Neural progenitor cell (in vitro differentiated cells): ENCODE measurements at regions not wholly inside any gene's neighbourhood (a gene's known extent, or its start where the extent isn't known, plus 50 kb on each side); places are given as distances from the start of the nearest gene placed in this dataset.
A peak's percentile ranks its signal among the peaks of the same experiment; 100 is the strongest.

Experiments
- DNase-seq: peaks from one replicate; pipeline ENCODE4 v3.0.0-alpha.2; 2016; ENCODE audit warnings: low spot score
- H2AFZ ChIP-seq: fragments of 200-600 bp; sonication (generic); replicated peaks from 2 replicates; pipeline ENCODE4 v1.6.1; 2016; ENCODE audit warnings: antibody characterized with exemption
- H3F3A ChIP-seq: fragments of 200-600 bp; sonication (generic); 2 replicates; pipeline ENCODE4 v1.6.1; 2016; ENCODE audit warnings: antibody characterized with exemption, low read depth
- H3K27ac ChIP-seq: fragments of 200-600 bp; sonication (generic); 2 replicates; pipeline ENCODE4 v1.5.1; 2016; ENCODE audit warnings: mild to moderate bottlenecking
- H3K27me3 ChIP-seq: fragments of 200-600 bp; sonication (generic); 2 replicates; pipeline ENCODE4 v1.6.1; 2016; ENCODE audit warnings: mild to moderate bottlenecking, moderate library complexity
- H3K36me3 ChIP-seq: fragments of 200-600 bp; sonication (generic); 2 replicates; pipeline ENCODE4 v1.5.1; 2016
- H3K4me1 ChIP-seq: fragments of 200-600 bp; sonication (generic); 2 replicates; pipeline ENCODE4 v1.6.1; 2016; ENCODE audit warnings: mixed run types
- H3K4me2 ChIP-seq: fragments of 200-600 bp; sonication (generic); 2 replicates; pipeline ENCODE4 v1.6.1; 2016
- H3K4me3 ChIP-seq: fragments of 200-600 bp; sonication (generic); 2 replicates; pipeline ENCODE4 v1.5.1; 2016
- H3K79me2 ChIP-seq: fragments of 200-600 bp; sonication (generic); 2 replicates; pipeline ENCODE4 v1.6.1; 2016; ENCODE audit warnings: low read depth
- H3K9ac ChIP-seq: fragments of 200-600 bp; sonication (generic); 2 replicates; pipeline ENCODE4 v1.6.1; 2016
- H3K9me3 ChIP-seq: fragments of 200-600 bp; sonication (generic); 2 replicates; pipeline ENCODE4 v1.5.1; 2016; ENCODE audit warnings: low read depth
- H4K20me1 ChIP-seq: fragments of 200-600 bp; sonication (generic); 2 replicates; pipeline ENCODE4 v1.6.1; 2016; ENCODE audit warnings: low read depth
- H3K27ac Mint-ChIP-seq: 3 replicates; pipeline ENCODE4 v1.8.0; 2021; ENCODE audit warnings: mixed read lengths
- H3K27me3 Mint-ChIP-seq: 2 replicates; pipeline ENCODE4 v1.8.0; 2022; ENCODE audit warnings: low read depth, mild to moderate bottlenecking, inconsistent platforms, moderate library complexity, mixed read lengths; ENCODE audit not compliant: insufficient read depth
- H3K36me3 Mint-ChIP-seq: 3 replicates; pipeline ENCODE4 v1.8.0; 2021; ENCODE audit warnings: mixed read lengths
- H3K4me1 Mint-ChIP-seq: 3 replicates; pipeline ENCODE4 v1.8.0; 2021; ENCODE audit warnings: mixed read lengths
- H3K4me3 Mint-ChIP-seq: 3 replicates; pipeline ENCODE4 v1.8.0; 2021; ENCODE audit warnings: mild to moderate bottlenecking, moderate library complexity, mixed read lengths
- H3K9me3 Mint-ChIP-seq: 3 replicates; pipeline ENCODE4 v1.8.0; 2020; ENCODE audit warnings: mixed read lengths
- CTCF ChIP-seq: fragments of 200-600 bp; sonication (generic); IDR thresholded peaks from 2 replicates; pipeline ENCODE4 v1.5.1; 2017; ENCODE audit warnings: antibody characterized with exemption, mild to moderate bottlenecking
- EZH2 ChIP-seq: fragments of 200-600 bp; sonication (generic); IDR thresholded peaks from 2 replicates; pipeline ENCODE4 v1.6.1; 2017; ENCODE audit warnings: antibody characterized with exemption, mild to moderate bottlenecking, moderate library complexity
- EZH2phosphoT487 ChIP-seq: fragments of 200-600 bp; sonication (generic); IDR thresholded peaks from 2 replicates; pipeline ENCODE4 v1.6.1; 2017; ENCODE audit warnings: antibody characterized with exemption

- TF ChIP-seq EZH2 (no peak), CTCF (no peak), EZH2phosphoT487 (no peak)
- Mint-ChIP-seq H3K4me1 (peaks cover 13% of the 10 kb centered on the region), H3K27ac (no peak overlapping the region), H3K9me3 (no peaks in the 10 kb centered on the region), H3K36me3 (no peaks in the 10 kb centered on the region), H3K27me3 (peaks cover 4% of the 10 kb centered on the region), H3K4me3 (no peak overlapping the region)
- Histone ChIP-seq H3K36me3 (no peaks in the 10 kb centered on the region), H3K4me3 (no peak overlapping the region), H3K9me3 (no peaks in the 10 kb centered on the region), H3K79me2 (no peaks in the 10 kb centered on the region), H3K9ac (no peak overlapping the region), H2AFZ (no peak overlapping the region), H4K20me1 (no peaks in the 10 kb centered on the region), H3K4me1 (no peaks in the 10 kb centered on the region), H3F3A (no peaks in the 10 kb centered on the region), H3K4me2 (no peak overlapping the region), H3K27ac (no peak overlapping the region), H3K27me3 (no peaks in the 10 kb centered on the region)
- DNase-seq = no peak
Measured at GRCh38 chr13:44110091-44110621, 230.5 kb downstream of the LACC1 start.

GRCh38 chr13:44111701-44112100, 232.0 kb downstream of the LACC1 start:
- H3K36me3 ChIP-seq = no peaks in the 10 kb centered on the region
- no peak overlapping the region for H3K4me3 ChIP-seq
- no peaks in the 10 kb centered on the region for H3K36me3 Mint-ChIP-seq
- no peaks in the 10 kb centered on the region for H3K27me3 ChIP-seq
- H2AFZ ChIP-seq = peak overlapping the region; percentile 17
- no peaks in the 10 kb centered on the region for H3K79me2 ChIP-seq
- H3K27ac ChIP-seq = no peak overlapping the region
- H3K4me3 Mint-ChIP-seq = no peak overlapping the region
- DNase-seq = no peak
- H3K27me3 Mint-ChIP-seq = peaks cover 2% of the 10 kb centered on the region
- no peaks in the 10 kb centered on the region for H3K9me3 Mint-ChIP-seq
- peaks cover 22% of the 10 kb centered on the region for H3K4me1 Mint-ChIP-seq
- no peak overlapping the region for H3K27ac Mint-ChIP-seq
- no peaks in the 10 kb centered on the region for H4K20me1 ChIP-seq
- no peaks in the 10 kb centered on the region for H3K9me3 ChIP-seq
- H3K4me2 ChIP-seq = no peak overlapping the region
- H3K9ac ChIP-seq = no peak overlapping the region
- H3K4me1 ChIP-seq = peaks cover 15% of the 10 kb centered on the region
- H3F3A ChIP-seq = no peaks in the 10 kb centered on the region
- no peak for TF ChIP-seq CTCF
- TF ChIP-seq EZH2 = no peak
- no peak for TF ChIP-seq EZH2phosphoT487

GRCh38 chr13:44112700-44113329, 233.1 kb downstream of the LACC1 start:
- DNase-seq = no peak
- no peaks in the 10 kb centered on the region for H3K36me3 Mint-ChIP-seq
- Histone ChIP-seq H3K9ac (no peak overlapping the region), H3K9me3 (no peaks in the 10 kb centered on the region), H3K4me2 (no peak overlapping the region), H3K27ac (no peak overlapping the region), H3K4me1 (peaks cover 18% of the 10 kb centered on the region), H4K20me1 (no peaks in the 10 kb centered on the region), H3K4me3 (no peak overlapping the region), H3K27me3 (no peaks in the 10 kb centered on the region), H2AFZ (peak overlapping the region; percentile 78), H3K36me3 (no peaks in the 10 kb centered on the region), H3F3A (no peaks in the 10 kb centered on the region), H3K79me2 (no peaks in the 10 kb centered on the region)
- no peak for TF ChIP-seq EZH2
- no peak for TF ChIP-seq EZH2phosphoT487
- no peak for TF ChIP-seq CTCF
- peaks cover 32% of the 10 kb centered on the region for H3K4me1 Mint-ChIP-seq
- H3K27ac Mint-ChIP-seq = no peak overlapping the region
- no peak overlapping the region for H3K4me3 Mint-ChIP-seq
- peaks cover 2% of the 10 kb centered on the region for H3K27me3 Mint-ChIP-seq
- no peaks in the 10 kb centered on the region for H3K9me3 Mint-ChIP-seq
